A673 (cell line): ENCODE measurements at regions not wholly inside any gene's neighbourhood (a gene's known extent, or its start where the extent isn't known, plus 50 kb on each side); places are given as distances from the start of the nearest gene placed in this dataset.

Experiments
- CTCF ChIP-seq: fragments of 300-800, 200-600 bp; sonication (generic); conservative IDR thresholded peaks from 2 replicates; pipeline ENCODE4 v1.5.1; 2017; ENCODE audit warnings: low read depth, mild to moderate bottlenecking, antibody characterized with exemption, low read length, moderate library complexity, mixed read lengths
- EZH2 ChIP-seq: fragments of 200-600 bp; sonication (generic); IDR thresholded peaks from 2 replicates; pipeline ENCODE4 v1.6.1; 2017; ENCODE audit warnings: borderline replicate concordance, low read depth, mild to moderate bottlenecking, mixed read lengths, antibody characterized with exemption, low read length; ENCODE audit not compliant: poor library complexity, severe bottlenecking

- TF ChIP-seq CTCF (no peak), EZH2 (no peak)
Measured at GRCh38 chr13:19069684-19070397, 111.8 kb downstream of the TUBA3C start.
